Endothelial cell of umbilical vein (primary cell): ENCODE measurements at regions not wholly inside any gene's neighbourhood (a gene's known extent, or its start where the extent isn't known, plus 50 kb on each side); places are given as distances from the start of the nearest gene placed in this dataset.

ENCODE experiments used
- BruUV-seq: library from RNA; stranded (reverse); fragments of 400-500 nt; replicated peaks from 2 replicates; lab custom pipeline; 2021; lab: Mats Ljungman, UMichigan
- CTCF ChIA-PET: fragments of 300-600, 350-600 bp; sonication (Branson Sonifier 250); formaldehyde crosslinking; loops from one replicate; lab custom pipeline; 2021; ENCODE audit warnings: antibody characterized with exemption, inconsistent platforms; lab: Charles Lee
- POLR2A ChIA-PET: fragments of 300-600, 350-600 bp; sonication (Branson Sonifier 250); formaldehyde crosslinking; loops from one replicate; lab custom pipeline; 2021; ENCODE audit warnings: antibody characterized with exemption, inconsistent platforms; lab: Charles Lee
- DNase-seq: peaks from one replicate; pipeline ENCODE4 v3.0.0-alpha.2; 2011; ENCODE audit warnings: low read depth, low spot score
- FAIRE-seq: peaks from 2 replicates; lab custom pipeline; 2011; peaks lifted over from hg19 to GRCh38; lab: Jason Lieb, UNC
- H2AFZ ChIP-seq: 2 replicates; pipeline ENCODE4 v1.6.0; 2012; ENCODE audit warnings: low read depth, low read length, control low read depth, inconsistent platforms
- H3K27ac ChIP-seq: 2 replicates; pipeline ENCODE4 v1.5.1; 2011; ENCODE audit warnings: low read depth, mild to moderate bottlenecking, control low read depth, low read length, moderate library complexity; ENCODE audit not compliant: insufficient read depth
- H3K27me3 ChIP-seq, 2 experiments: 2 replicates each; pipeline versions ENCODE4 v1.6.0 to v1.6.1; 2011; ENCODE audit warnings: low read length in 2 of 2, mixed read lengths in 1 of 2; ENCODE audit not compliant: control insufficient read depth in 2 of 2, insufficient read depth in 2 of 2
- H3K36me3 ChIP-seq, 2 experiments: 2 replicates in 1 of 2; 3 replicates in 1 of 2; pipeline ENCODE4 v1.5.1; 2011; ENCODE audit warnings: low read length in 2 of 2, mild to moderate bottlenecking in 1 of 2, moderate library complexity in 1 of 2; ENCODE audit not compliant: control insufficient read depth in 2 of 2, insufficient read depth in 2 of 2; ENCODE audit errors: extremely low read depth in 1 of 2
- H3K4me1 ChIP-seq: 3 replicates; pipeline ENCODE4 v1.5.1; 2011; ENCODE audit warnings: mild to moderate bottlenecking, low read length; ENCODE audit not compliant: control insufficient read depth, insufficient read depth; ENCODE audit errors: extremely low read depth
- H3K4me2 ChIP-seq: 2 replicates; pipeline ENCODE4 v1.6.1; 2011; ENCODE audit warnings: low read length, control low read depth, mixed read lengths; ENCODE audit not compliant: insufficient read depth
- H3K4me3 ChIP-seq, 3 experiments: fragments of 200-600 bp in 1 of 3; sonication (generic), shearing (Covaris generic) in 1 of 3; replicated peaks in 1 of 3; 2 replicates each; pipeline ENCODE4 v1.5.1; 2011 to 2016; ENCODE audit warnings: control low read depth in 3 of 3, low read length in 3 of 3, mild to moderate bottlenecking in 2 of 3, inconsistent platforms in 1 of 3, low read depth in 1 of 3, moderate library complexity in 1 of 3; ENCODE audit not compliant: insufficient read depth in 1 of 3
- H3K79me2 ChIP-seq: 2 replicates; pipeline ENCODE4 v1.6.0; 2012; ENCODE audit warnings: low read length, inconsistent platforms; ENCODE audit not compliant: control insufficient read depth, insufficient read depth
- H3K9ac ChIP-seq: replicated peaks from 2 replicates; pipeline ENCODE3; 2011; ENCODE audit warnings: low read length, control low read depth; ENCODE audit not compliant: insufficient read depth; ENCODE audit errors: extremely low read depth
- H3K9me1 ChIP-seq: replicated peaks from 3 replicates; pipeline ENCODE4 v1.6.0; 2011; ENCODE audit warnings: mild to moderate bottlenecking, low read length; ENCODE audit not compliant: control insufficient read depth, insufficient read depth; ENCODE audit errors: extremely low read depth
- H3K9me3 ChIP-seq: replicated peaks from 2 replicates; pipeline ENCODE4 v1.5.1; 2012; ENCODE audit warnings: low read length, inconsistent platforms; ENCODE audit not compliant: control insufficient read depth, insufficient read depth
- H4K20me1 ChIP-seq: replicated peaks from 2 replicates; pipeline ENCODE3; 2011; ENCODE audit warnings: mild to moderate bottlenecking, low read length; ENCODE audit not compliant: control insufficient read depth, insufficient read depth; ENCODE audit errors: extremely low read depth
- EZH2 ChIP-seq: IDR thresholded peaks from 2 replicates; pipeline ENCODE4 v1.6.1; 2012; ENCODE audit warnings: borderline replicate concordance, low read depth, mild to moderate bottlenecking, moderate library complexity, low read length, inconsistent platforms; ENCODE audit not compliant: severe bottlenecking
- FOS ChIP-seq: IDR thresholded peaks from 2 replicates; pipeline ENCODE4 v1.6.1; 2011; ENCODE audit warnings: mild to moderate bottlenecking, low read length, moderate library complexity, borderline replicate concordance; ENCODE audit not compliant: insufficient read depth
- GATA2 ChIP-seq: IDR thresholded peaks from 2 replicates; pipeline ENCODE4 v1.7.0; 2011; ENCODE audit warnings: low read depth, mild to moderate bottlenecking, moderate library complexity, mixed read lengths, low read length; ENCODE audit not compliant: insufficient read length, insufficient read depth
- JUN ChIP-seq: IDR thresholded peaks from 2 replicates; pipeline ENCODE4 v1.6.1; 2011; ENCODE audit warnings: borderline replicate concordance, low read depth; ENCODE audit not compliant: insufficient read length, insufficient read depth
- MAX ChIP-seq: IDR thresholded peaks from 2 replicates; pipeline ENCODE4 v1.6.1; 2011; ENCODE audit not compliant: insufficient read depth, insufficient read length
- MYC ChIP-seq: IDR thresholded peaks from one replicate; pipeline ENCODE4 v1.6.1; 2011; ENCODE audit warnings: mild to moderate bottlenecking, low read depth, low read length
- POLR2A ChIP-seq: IDR thresholded peaks from 2 replicates; pipeline ENCODE4 v1.6.1; 2012; ENCODE audit warnings: low read depth, mild to moderate bottlenecking, control low read depth, low read length
- POLR2AphosphoS5 ChIP-seq: IDR thresholded peaks from 2 replicates; pipeline ENCODE4 v1.6.1; 2012; ENCODE audit warnings: low read depth, mild to moderate bottlenecking, control low read depth, low read length, moderate library complexity; ENCODE audit not compliant: insufficient read depth
- dilution Hi-C: fragments of 300-500 bp; cut with MboI; formaldehyde crosslinking; loops from one replicate; pipeline ENCODE4 v1.15.0; 2019; ENCODE audit warnings: low sequenced_read_pairs; ENCODE audit not compliant: extremely low pct_ligation_motif_present
- intact Hi-C: fragments of 100-400 bp; cut with micrococcal nuclease; formaldehyde crosslinking; loops from one replicate; pipeline ENCODE4 v1.10.0; 2022
- TF ChIP-seq, protein P1 (sequence below), 2 donors: IDR thresholded peaks; 1 replicate in 1 of 2; 2 replicates in 1 of 2; pipeline ENCODE4 v1.5.1; 2011; ENCODE audit warnings: low read length in 2 of 2, mild to moderate bottlenecking in 2 of 2, moderate library complexity in 2 of 2, control low read depth in 1 of 2, inconsistent platforms in 1 of 2, low read depth in 1 of 2; ENCODE audit not compliant: insufficient read depth in 1 of 2; ENCODE audit errors: extremely low read depth in 1 of 2

DNA sequence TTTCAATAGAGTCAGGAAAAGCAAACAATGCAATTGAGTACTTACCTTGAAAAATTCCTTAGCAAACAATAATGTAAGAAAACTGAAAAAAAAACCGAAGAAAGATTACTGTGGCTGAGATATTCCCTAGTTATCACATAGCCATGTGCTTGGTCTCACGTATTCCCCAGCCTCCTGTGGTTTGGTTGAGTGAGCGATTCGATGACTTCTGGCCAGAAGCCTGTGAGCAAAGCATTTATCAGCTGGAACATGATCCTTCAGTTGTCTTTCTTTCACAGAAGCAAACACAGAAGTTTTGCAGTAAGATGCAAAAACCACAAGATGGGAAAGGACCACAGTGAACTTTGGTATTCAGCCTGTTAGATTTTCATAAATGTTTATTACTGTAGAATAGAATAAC is 1754.3 kb upstream of the AGA start:
- H3K9ac ChIP-seq: no peak overlapping the region
- no peak overlapping the region for H3K4me3 ChIP-seq
- H3K4me2 ChIP-seq: no peak overlapping the region
- intact Hi-C loops: no loop called here
- H3K79me2 ChIP-seq: no peaks in the 10 kb centered on the region
- no TSS peak for BruUV-seq
- CTCF ChIA-PET: no interaction called here
- no peak overlapping the region for H3K27ac ChIP-seq
- DNase-seq (no peak), FAIRE-seq (no peak)
- no peaks in the 10 kb centered on the region for H3K9me1 ChIP-seq
- dilution Hi-C loops: no loop called here
- H3K36me3 ChIP-seq: no peaks in the 10 kb centered on the region
- H3K4me1 ChIP-seq: no peaks in the 10 kb centered on the region
- H3K27me3 ChIP-seq: no peaks in the 10 kb centered on the region
- POLR2A ChIA-PET: no interaction called here
- no peak overlapping the region for H2AFZ ChIP-seq
- no peaks in the 10 kb centered on the region for H4K20me1 ChIP-seq
- TF ChIP-seq, protein P1, sequence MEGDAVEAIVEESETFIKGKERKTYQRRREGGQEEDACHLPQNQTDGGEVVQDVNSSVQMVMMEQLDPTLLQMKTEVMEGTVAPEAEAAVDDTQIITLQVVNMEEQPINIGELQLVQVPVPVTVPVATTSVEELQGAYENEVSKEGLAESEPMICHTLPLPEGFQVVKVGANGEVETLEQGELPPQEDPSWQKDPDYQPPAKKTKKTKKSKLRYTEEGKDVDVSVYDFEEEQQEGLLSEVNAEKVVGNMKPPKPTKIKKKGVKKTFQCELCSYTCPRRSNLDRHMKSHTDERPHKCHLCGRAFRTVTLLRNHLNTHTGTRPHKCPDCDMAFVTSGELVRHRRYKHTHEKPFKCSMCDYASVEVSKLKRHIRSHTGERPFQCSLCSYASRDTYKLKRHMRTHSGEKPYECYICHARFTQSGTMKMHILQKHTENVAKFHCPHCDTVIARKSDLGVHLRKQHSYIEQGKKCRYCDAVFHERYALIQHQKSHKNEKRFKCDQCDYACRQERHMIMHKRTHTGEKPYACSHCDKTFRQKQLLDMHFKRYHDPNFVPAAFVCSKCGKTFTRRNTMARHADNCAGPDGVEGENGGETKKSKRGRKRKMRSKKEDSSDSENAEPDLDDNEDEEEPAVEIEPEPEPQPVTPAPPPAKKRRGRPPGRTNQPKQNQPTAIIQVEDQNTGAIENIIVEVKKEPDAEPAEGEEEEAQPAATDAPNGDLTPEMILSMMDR (IDR thresholded peaks at IDR 0.05; ENCODE audit: extremely low read depth in 1 of 2, insufficient read depth in 1 of 2, low read depth in 1 of 2, low read length in 2 of 2): no peak
- TF ChIP-seq MYC (no peak), EZH2 (no peak), GATA2 (no peak), JUN (no peak), POLR2AphosphoS5 (no peak), FOS (no peak), POLR2A (no peak), MAX (no peak)
- peaks cover 5% of the 10 kb centered on the region for H3K9me3 ChIP-seq
